Suppressor macrophage treated with lipopolysaccharide for 1 hour (primary cell): ENCODE measurements at regions not wholly inside any gene's neighbourhood (a gene's known extent, or its start where the extent isn't known, plus 50 kb on each side); places are given as distances from the start of the nearest gene placed in this dataset.

Experiments used
- DNase-seq, 3 donors: peaks; one replicate each; pipeline ENCODE4 v3.0.0-alpha.2; 2020 to 2022

GRCh38 chr22:46067159-46068111 lies 82.9 kb upstream of the PPARA start:
- DNase-seq: no peak

GRCh38 chr22:46068181-46068592 lies 82.1 kb upstream of the PPARA start:
- no peak for DNase-seq

- peak in 2 of 3 donors; percentile 50 to 51 for DNase-seq
These were observed 81.5 kb upstream of the PPARA start for GRCh38 chr22:46068593-46069491.

- DNase-seq: peak; percentile 83 to 89 (median 86)
These were observed 80.7 kb upstream of the PPARA start for GRCh38 chr22:46069521-46070214.

GRCh38 chr22:46070215-46070802 lies 80.0 kb upstream of the PPARA start:
- peak; percentile 71 to 86 (median 72) for DNase-seq

- DNase-seq: peak; percentile 72 to 89 (median 79)
These were observed 79.4 kb upstream of the PPARA start for GRCh38 chr22:46070803-46071450.

GRCh38 chr22:46071451-46072109 lies 78.7 kb upstream of the PPARA start:
- DNase-seq: peak; percentile 59 to 82 (median 72)

GRCh38 chr22:46072110-46072881 lies 78.0 kb upstream of the PPARA start:
- DNase-seq: peak; percentile 92 to 97 (median 92)

GRCh38 chr22:46072981-46073682 lies 77.2 kb upstream of the PPARA start:
- DNase-seq: no peak

- peak; percentile 63 to 74 (median 72) for DNase-seq
These were observed 76.4 kb upstream of the PPARA start for GRCh38 chr22:46073683-46074504.

GRCh38 chr22:46074771-46075551 lies 75.4 kb upstream of the PPARA start:
- no peak for DNase-seq

- DNase-seq: no peak
These were observed 74.4 kb upstream of the PPARA start for GRCh38 chr22:46075764-46076531.

GRCh38 chr22:46076651-46077339 lies 73.5 kb upstream of the PPARA start:
- DNase-seq: no peak

- no peak for DNase-seq
These were observed 72.6 kb upstream of the PPARA start for GRCh38 chr22:46077669-46078099.

- DNase-seq: no peak
These were observed 71.9 kb upstream of the PPARA start for GRCh38 chr22:46078241-46079092.
